NCI-H2227 (cell line): ENCODE measurements at regions not wholly inside any gene's neighbourhood (a gene's known extent, or its start where the extent isn't known, plus 50 kb on each side); places are given as distances from the start of the nearest gene placed in this dataset.
"Not testable (repeated sequence)": the region's sequence is repeated elsewhere in the genome, so short reads cannot be mapped to it uniquely, and the experiment has no call there.

Experiments
- DNase-seq: peaks from one replicate; lab custom pipeline; 2025; ENCODE audit not compliant: unreplicated experiment; lab: John Stamatoyannopoulos, UW

- DNase-seq: not testable (repeated sequence)
These were observed 163.5 kb upstream of the PTCH1 start for GRCh38 chr9:95680306-95680705.

- DNase-seq: no peak
These were observed 163.1 kb upstream of the PTCH1 start for GRCh38 chr9:95679874-95680273.

GRCh38 chr9:95678759-95679158 lies 162.0 kb upstream of the PTCH1 start:
- no peak for DNase-seq

DNA sequence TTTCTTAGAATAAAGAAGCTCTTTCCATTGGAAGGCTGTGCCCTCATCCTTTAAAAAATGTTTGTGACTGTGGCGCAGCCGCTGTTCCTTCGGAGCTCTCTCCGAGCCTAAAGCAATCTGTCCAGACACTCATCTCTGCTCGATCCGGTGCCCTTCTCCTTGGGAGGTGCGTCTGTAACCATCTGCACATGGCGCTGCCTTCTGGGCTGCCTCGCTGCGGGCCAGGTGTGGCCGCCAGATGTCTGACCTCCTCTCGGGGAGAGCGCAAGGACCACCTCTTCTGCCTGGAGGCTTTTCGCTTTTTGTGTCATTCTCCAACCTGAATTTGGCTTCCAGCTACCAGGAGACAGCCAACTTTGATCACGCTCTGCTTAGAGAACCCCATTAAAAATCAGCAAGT lies 153.4 kb upstream of the PTCH1 start:
- DNase-seq: peak; percentile 74

DNA sequence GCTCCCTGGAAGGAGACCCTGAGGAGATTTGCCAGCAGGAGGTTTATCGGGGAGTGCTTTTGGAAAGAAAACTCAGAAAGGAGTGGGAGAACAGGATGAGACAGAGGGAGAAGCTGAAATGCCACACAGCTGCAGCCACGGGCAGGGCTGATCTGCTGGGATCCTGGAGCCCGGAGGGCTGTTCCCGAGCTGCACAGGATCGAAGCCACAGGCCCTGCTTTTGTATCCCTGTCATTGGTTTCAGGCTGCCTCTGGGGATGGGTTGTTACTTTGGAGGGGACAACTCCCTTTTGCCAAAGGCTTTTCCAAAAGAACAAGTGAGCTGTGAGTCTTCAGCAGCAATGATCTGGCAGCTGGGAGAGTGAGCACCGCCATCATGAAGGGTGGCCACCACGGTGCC lies 152.5 kb upstream of the PTCH1 start:
- no peak for DNase-seq

DNA sequence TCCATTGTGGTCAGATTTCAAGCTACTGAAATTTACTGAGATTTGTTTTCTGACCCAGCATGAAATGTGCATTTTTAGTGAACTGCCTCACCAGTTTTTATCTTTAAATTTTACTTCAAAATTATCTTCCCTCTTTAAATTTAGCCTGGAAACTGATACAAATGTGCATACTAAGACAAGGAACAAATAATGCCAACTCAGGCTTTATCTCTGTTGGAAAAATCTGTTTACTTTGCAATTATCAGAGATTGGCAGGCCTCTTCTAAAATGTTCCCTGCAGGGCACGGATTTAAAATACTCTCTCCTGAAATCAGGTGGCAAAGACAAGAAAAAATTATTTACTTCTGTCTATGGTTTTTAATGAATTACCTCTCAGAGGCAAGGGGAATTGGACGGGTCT lies 151.0 kb upstream of the PTCH1 start:
- peak; percentile 5 for DNase-seq

GRCh38 chr9:95666785-95667155 lies 150.0 kb upstream of the PTCH1 start:
- no peak for DNase-seq

- DNase-seq: no peak
These were observed 149.5 kb upstream of the PTCH1 start for GRCh38 chr9:95666096-95666784.

- DNase-seq: no peak
These were observed 136.5 kb upstream of the PTCH1 start for GRCh38 chr9:95653246-95653645.

GRCh38 chr9:95650720-95651119 lies 133.9 kb upstream of the PTCH1 start:
- no peak for DNase-seq

- no peak for DNase-seq
These were observed 133.0 kb upstream of the PTCH1 start for GRCh38 chr9:95649801-95650213.

DNA sequence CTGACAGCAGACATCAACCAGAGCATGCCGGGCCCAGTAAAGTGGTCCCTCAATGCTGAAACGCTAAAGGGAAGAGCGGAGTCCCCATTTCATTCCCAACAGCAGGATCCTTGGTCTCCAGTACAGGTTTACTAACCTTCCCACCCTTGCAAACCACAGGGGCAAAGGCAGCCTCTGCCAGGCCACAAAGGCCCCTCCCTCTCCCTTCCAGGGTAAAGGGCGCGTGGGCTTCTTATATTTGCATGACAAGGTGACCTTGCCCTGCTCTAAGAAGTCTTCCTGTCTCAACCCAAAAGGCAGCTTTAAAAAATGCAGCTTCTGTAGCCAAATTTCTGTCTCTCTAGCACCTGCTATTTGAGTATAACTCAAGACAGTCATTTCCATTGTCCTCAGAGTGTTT lies 131.5 kb upstream of the PTCH1 start:
- no peak for DNase-seq

- DNase-seq: no peak
These were observed 129.2 kb upstream of the PTCH1 start for GRCh38 chr9:95645992-95646391.

DNA sequence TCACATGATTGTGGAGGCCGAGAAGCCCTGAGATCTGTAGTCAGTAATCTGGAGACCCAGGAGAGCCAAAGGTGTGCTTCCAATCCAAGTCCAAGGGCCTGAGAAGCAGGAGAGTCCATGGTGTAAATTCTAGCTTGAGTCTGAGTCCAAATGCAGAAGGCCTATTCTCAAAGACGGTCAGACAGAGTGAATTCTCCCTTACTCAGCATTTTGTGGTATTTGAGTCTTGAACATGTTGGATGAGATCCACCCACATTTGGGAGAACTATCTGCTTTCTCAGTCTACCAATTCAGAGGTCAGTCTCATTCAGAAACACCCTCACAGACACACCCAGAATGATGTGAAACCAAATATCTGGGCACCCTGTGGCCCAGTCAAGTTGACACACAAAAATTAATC lies 128.8 kb upstream of the PTCH1 start:
- no peak for DNase-seq

GRCh38 chr9:95644377-95644776 lies 127.6 kb upstream of the PTCH1 start:
- peak; percentile 18 for DNase-seq

GRCh38 chr9:95643619-95644018 lies 126.8 kb upstream of the PTCH1 start:
- no peak for DNase-seq

- no peak for DNase-seq
These were observed 125.4 kb upstream of the PTCH1 start for GRCh38 chr9:95642189-95642588.

- DNase-seq: no peak
These were observed 124.8 kb upstream of the PTCH1 start for GRCh38 chr9:95641586-95641985.

GRCh38 chr9:95640336-95640735 lies 123.6 kb upstream of the PTCH1 start:
- DNase-seq: no peak

DNA sequence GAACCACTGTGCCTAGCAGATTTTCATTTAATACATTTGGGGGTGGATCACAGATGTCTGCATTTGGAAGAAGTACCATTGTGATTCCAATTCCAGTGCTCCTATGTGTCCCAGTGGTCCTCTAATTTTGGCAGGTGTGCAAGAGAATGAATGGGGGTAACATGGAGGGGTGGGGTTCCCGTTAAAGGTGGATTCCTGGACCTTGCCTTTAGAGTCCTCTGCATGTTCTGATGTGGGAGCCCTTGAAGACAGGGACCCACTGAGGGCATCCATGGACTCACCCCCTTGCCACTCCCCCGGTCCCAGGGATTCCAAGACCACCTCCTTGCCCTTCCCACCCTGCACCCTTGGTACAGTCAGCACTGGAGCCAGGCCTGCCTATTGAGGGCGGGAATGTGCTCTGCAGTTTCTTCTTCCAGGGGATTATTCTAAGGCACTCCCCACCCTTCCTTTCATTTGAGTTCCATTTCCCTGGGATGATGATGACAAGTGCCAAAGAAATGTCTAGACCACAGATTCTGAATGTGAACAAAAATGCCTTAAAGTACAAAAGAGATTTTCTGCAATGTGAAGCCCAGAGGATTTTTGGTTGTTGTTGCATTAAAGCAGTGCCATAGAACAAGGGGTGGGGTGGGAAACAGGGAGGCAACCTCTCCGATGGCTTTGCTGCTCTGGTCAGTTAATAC lies 119.4 kb upstream of the PTCH1 start:
- DNase-seq: no peak

- no peak for DNase-seq
These were observed 117.8 kb upstream of the PTCH1 start for GRCh38 chr9:95634536-95634935.

DNA sequence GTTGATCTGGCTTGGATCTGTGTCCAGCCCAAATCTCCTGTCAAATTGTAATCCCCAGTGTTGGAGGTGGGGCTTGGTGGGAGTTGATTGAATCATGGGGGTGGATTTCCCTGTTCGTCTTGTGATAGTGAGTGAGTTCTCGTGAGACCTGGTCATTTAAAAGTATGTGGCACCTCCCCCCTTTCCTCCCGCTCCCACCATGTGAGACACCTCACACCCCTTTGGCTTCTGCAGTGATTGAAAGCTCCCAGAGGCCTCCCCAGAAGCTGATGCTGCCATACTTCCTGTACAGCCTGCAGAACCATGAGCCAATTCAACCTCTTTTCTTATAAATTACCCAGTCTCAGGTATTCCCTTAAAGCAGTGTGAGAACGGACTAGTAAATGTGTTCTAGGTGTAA lies 117.3 kb upstream of the PTCH1 start:
- no peak for DNase-seq

GRCh38 chr9:95629585-95629984 lies 112.8 kb upstream of the PTCH1 start:
- no peak for DNase-seq
